Ishikawa (cell line): ENCODE measurements at regions not wholly inside any gene's neighbourhood (a gene's known extent, or its start where the extent isn't known, plus 50 kb on each side); places are given as distances from the start of the nearest gene placed in this dataset.

Source experiments
- CEBPB ChIP-seq: IDR thresholded peaks from 2 replicates; pipeline ENCODE4 v1.6.1; 2012
- CREB1 ChIP-seq: IDR thresholded peaks from 2 replicates; pipeline ENCODE4 v1.6.1; 2012; ENCODE audit warnings: low read depth
- EGR1 ChIP-seq: IDR thresholded peaks from 2 replicates; pipeline ENCODE4 v1.6.1; 2012
- EP300 ChIP-seq: IDR thresholded peaks from 2 replicates; pipeline ENCODE4 v1.6.1; 2012; ENCODE audit warnings: borderline replicate concordance
- FOXM1 ChIP-seq: IDR thresholded peaks from 2 replicates; pipeline ENCODE4 v1.6.1; 2012; ENCODE audit warnings: low read depth, borderline replicate concordance
- NFIC ChIP-seq: IDR thresholded peaks from 2 replicates; pipeline ENCODE4 v1.6.1; 2012
- RAD21 ChIP-seq: IDR thresholded peaks from 2 replicates; pipeline ENCODE4 v1.6.1; 2012; ENCODE audit warnings: low read depth
- TAF1 ChIP-seq: IDR thresholded peaks from 2 replicates; pipeline ENCODE4 v1.6.1; 2012; ENCODE audit warnings: low read depth, mild to moderate bottlenecking
- TCF12 ChIP-seq: IDR thresholded peaks from 2 replicates; pipeline ENCODE4 v1.6.1; 2012; ENCODE audit warnings: low read depth
- TEAD4 ChIP-seq: IDR thresholded peaks from 2 replicates; pipeline ENCODE4 v1.6.1; 2012
- YY1 ChIP-seq: IDR thresholded peaks from 2 replicates; pipeline ENCODE4 v1.6.1; 2012; ENCODE audit warnings: low read depth
- ZBTB7A ChIP-seq: IDR thresholded peaks from 2 replicates; pipeline ENCODE4 v1.6.1; 2012; ENCODE audit warnings: low read depth
- TF ChIP-seq, protein P1 (sequence below): IDR thresholded peaks from 2 replicates; pipeline ENCODE4 v1.6.1; 2012; ENCODE audit warnings: low read depth, mild to moderate bottlenecking
- TF ChIP-seq, protein P2 (sequence below): IDR thresholded peaks from 2 replicates; pipeline ENCODE4 v1.6.1; 2012
- TF ChIP-seq, protein P3 (sequence below): IDR thresholded peaks from 2 replicates; pipeline ENCODE4 v1.6.1; 2012

DNA sequence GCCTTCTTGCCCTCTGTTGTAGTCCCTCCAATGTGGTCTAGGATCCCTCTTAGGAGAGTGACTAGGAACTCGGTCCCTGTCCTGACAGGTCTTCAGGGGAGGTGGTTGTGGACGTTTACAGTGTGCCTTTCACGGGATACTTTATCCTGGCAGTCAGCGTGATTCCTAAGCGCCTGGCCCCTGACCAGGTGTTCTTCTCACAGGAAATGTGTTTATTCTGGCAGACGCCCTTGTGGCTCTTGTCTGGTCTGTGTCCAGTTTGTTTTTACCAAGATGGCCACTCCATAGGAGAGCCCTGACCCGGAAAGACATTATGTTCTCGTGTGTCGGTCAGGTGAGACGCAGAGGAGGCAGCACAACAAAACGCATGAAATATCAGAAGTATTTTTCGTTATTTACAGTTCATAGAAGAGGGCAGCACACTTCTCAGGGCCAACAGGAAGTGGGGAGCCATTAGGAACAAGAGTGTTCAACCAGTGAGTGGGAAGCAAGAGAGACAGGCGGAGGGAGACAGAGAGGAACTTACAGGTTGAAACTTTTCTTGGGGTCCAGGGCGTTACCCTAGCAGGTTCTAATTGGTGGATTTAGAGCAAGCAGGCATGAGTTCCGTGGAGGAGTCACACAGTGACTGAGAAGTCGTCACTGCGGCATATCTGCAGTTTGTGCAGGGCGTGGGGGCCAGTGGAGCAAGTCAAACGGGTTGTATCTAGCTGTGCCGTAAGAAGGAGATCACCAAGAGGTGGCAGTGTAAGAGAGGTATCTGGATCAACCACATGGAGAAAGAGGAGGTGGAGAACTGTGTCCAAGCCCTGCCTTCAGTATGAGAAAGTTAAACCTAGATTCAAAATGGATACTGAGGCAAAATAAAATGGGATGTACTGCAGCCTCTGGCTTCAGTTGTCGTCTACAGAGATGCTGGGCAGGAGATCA, 412.9 kb downstream of the ZSWIM6 start:
- TF ChIP-seq RAD21 (no peak), EGR1 (no peak), CREB1 (no peak), FOXM1 (no peak), TEAD4 (no peak), NFIC (no peak), TAF1 (no peak)
- TF ChIP-seq, protein P1, sequence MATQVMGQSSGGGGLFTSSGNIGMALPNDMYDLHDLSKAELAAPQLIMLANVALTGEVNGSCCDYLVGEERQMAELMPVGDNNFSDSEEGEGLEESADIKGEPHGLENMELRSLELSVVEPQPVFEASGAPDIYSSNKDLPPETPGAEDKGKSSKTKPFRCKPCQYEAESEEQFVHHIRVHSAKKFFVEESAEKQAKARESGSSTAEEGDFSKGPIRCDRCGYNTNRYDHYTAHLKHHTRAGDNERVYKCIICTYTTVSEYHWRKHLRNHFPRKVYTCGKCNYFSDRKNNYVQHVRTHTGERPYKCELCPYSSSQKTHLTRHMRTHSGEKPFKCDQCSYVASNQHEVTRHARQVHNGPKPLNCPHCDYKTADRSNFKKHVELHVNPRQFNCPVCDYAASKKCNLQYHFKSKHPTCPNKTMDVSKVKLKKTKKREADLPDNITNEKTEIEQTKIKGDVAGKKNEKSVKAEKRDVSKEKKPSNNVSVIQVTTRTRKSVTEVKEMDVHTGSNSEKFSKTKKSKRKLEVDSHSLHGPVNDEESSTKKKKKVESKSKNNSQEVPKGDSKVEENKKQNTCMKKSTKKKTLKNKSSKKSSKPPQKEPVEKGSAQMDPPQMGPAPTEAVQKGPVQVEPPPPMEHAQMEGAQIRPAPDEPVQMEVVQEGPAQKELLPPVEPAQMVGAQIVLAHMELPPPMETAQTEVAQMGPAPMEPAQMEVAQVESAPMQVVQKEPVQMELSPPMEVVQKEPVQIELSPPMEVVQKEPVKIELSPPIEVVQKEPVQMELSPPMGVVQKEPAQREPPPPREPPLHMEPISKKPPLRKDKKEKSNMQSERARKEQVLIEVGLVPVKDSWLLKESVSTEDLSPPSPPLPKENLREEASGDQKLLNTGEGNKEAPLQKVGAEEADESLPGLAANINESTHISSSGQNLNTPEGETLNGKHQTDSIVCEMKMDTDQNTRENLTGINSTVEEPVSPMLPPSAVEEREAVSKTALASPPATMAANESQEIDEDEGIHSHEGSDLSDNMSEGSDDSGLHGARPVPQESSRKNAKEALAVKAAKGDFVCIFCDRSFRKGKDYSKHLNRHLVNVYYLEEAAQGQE: no peak
- TF ChIP-seq, protein P2, sequence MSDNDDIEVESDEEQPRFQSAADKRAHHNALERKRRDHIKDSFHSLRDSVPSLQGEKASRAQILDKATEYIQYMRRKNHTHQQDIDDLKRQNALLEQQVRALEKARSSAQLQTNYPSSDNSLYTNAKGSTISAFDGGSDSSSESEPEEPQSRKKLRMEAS: no peak

DNA sequence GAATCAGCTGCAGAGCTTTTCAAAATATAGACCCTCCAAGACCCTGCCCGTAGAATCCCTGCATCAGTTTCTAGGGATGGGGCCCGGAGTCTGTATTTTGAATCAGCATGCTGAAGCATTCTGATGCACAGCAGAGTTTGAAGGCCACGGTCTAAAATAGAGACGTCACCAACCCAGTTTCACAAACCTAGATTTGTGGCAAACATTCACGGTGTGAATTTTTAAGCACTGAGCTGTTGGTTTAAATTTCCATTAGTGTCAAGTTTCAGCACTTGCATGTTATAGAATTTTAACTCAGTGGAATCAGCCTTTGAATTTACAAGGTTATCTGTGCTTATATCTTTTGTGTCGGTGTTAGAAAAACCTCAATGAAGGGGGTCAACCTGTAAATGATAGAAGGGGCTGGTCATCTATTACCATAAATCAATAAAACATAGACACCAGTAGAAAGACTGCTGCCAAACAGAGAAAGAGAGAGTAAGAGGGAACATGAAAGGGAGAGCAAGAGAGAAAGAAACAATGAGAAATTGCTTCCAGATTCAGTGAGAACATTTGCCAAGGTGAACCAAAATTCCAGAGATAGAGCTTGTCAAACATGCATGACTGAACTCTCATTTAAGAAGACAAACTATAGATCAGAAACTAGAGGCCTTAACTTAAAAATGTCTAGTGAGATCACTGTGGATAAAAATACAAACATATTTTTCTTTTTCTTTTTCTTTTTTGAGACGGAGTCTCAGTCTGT, 414.9 kb downstream of the ZSWIM6 start:
- TF ChIP-seq CEBPB (no peak), EP300 (no peak), NFIC (no peak), TEAD4 (no peak), TCF12 (no peak), RAD21 (no peak), EGR1 (no peak), YY1 (no peak), TAF1 (no peak), ZBTB7A (no peak), CREB1 (no peak), FOXM1 (no peak)
- TF ChIP-seq, protein P3, sequence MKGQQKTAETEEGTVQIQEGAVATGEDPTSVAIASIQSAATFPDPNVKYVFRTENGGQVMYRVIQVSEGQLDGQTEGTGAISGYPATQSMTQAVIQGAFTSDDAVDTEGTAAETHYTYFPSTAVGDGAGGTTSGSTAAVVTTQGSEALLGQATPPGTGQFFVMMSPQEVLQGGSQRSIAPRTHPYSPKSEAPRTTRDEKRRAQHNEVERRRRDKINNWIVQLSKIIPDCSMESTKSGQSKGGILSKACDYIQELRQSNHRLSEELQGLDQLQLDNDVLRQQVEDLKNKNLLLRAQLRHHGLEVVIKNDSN: no peak
- TF ChIP-seq, protein P1: no peak
- TF ChIP-seq, protein P2: no peak

DNA sequence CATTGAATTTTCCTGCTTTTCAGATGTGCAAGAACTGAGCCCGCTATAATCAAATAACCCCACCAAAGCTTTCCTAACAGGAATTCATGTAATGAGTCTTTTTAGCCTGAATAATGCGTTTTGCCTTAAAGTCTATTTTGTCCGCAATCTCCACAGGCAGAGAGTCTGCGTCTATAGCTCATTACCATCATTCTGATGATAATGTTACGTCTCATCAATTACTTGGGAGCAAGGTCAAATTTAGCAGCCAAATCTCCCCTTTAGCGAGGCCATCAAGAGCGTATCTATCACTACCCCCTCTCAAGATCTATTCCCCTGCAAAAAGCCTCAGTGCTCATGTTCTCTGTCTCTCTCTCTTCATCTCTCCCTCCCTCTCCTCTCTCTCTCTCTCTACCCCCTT, 416.1 kb downstream of the ZSWIM6 start:
- no peak for TF ChIP-seq FOXM1
- TF ChIP-seq, protein P2: no peak
- TF ChIP-seq TEAD4: no peak

GRCh38 chr5:61748651-61749050, 416.6 kb downstream of the ZSWIM6 start:
- TF ChIP-seq RAD21 (no peak), EP300 (no peak), TAF1 (no peak), TCF12 (no peak), TEAD4 (no peak), FOXM1 (no peak), ZBTB7A (no peak), CREB1 (no peak), NFIC (no peak), CEBPB (no peak), EGR1 (no peak)
- TF ChIP-seq, protein P3: no peak
- TF ChIP-seq, protein P2: no peak
- TF ChIP-seq, protein P1: no peak
